ENCODE measurements at regions not wholly inside any gene's neighbourhood (a gene's known extent, or its start where the extent isn't known, plus 50 kb on each side); places are given as distances from the start of the nearest gene placed in this dataset.

DNA sequence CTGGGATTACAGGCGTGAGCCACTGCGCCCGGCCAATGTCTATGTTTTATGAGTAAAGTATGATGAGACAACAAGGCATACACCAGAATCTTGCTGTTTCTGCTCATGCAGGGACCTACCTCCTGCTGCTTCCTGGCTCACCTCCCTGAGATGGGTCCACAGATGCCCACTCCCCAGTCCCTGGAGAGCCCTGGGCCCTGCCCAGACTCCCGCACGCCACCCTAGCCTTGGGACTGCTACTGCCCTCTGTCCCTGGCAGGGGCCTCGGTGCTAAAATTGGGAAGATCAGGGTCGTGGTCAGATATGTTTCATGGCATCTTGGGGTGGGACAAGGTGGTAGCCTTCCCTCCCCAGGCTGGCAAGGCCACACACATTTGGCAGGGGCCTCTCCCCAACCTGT, 84.3 kb upstream of the BCOR start:
- Histone ChIP-seq H3K79me2 (ENCODE audit: insufficient read depth) (no peaks in the 10 kb centered on the region), H2AFZ (ENCODE audit: low read depth) (no peak overlapping the region), H3K4me1 (ENCODE audit: control insufficient read depth in 1 of 2, insufficient read depth in 2 of 2, low read depth in 1 of 2, low read length in 1 of 2) (no peaks in the 10 kb centered on the region; a peak in 1 of 4 replicates), H4K20me1 (ENCODE audit: insufficient read depth) (no peaks in the 10 kb centered on the region), H3K4me3 (ENCODE audit: low read depth in 2 of 2, low read length in 1 of 2) (no peak overlapping the region), H3K9me3 (no peaks in the 10 kb centered on the region), H3K9ac (no peak overlapping the region), H3F3A (replicated peaks; ENCODE audit: insufficient read depth) (no peaks in the 10 kb centered on the region), H3K27me3 (ENCODE audit: insufficient read depth) (no peaks in the 10 kb centered on the region), H3K4me2 (no peak overlapping the region), H3K9me2 (no peaks in the 10 kb centered on the region), H3K27ac (ENCODE audit: low read depth in 2 of 2, low read length in 1 of 2) (no peak overlapping the region), H3K36me3 (replicated peaks in 1 of 2; ENCODE audit: control insufficient read depth in 1 of 2, insufficient read depth in 2 of 2, low read length in 1 of 2) (no peaks in the 10 kb centered on the region)
- ChIA-PET POLR2A (no interaction called here), CTCF (no interaction called here)
- TF ChIP-seq, protein P1, sequence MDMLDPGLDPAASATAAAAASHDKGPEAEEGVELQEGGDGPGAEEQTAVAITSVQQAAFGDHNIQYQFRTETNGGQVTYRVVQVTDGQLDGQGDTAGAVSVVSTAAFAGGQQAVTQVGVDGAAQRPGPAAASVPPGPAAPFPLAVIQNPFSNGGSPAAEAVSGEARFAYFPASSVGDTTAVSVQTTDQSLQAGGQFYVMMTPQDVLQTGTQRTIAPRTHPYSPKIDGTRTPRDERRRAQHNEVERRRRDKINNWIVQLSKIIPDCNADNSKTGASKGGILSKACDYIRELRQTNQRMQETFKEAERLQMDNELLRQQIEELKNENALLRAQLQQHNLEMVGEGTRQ (IDR thresholded peaks at IDR 0.05; ENCODE audit: borderline replicate concordance, low read depth, low read length) = no peak
- 41% methylated on average over 6 of the region's 7 CpGs for WGBS (ENCODE audit: low lambda C conversion rate)
- no peak for DNase-seq

DNA sequence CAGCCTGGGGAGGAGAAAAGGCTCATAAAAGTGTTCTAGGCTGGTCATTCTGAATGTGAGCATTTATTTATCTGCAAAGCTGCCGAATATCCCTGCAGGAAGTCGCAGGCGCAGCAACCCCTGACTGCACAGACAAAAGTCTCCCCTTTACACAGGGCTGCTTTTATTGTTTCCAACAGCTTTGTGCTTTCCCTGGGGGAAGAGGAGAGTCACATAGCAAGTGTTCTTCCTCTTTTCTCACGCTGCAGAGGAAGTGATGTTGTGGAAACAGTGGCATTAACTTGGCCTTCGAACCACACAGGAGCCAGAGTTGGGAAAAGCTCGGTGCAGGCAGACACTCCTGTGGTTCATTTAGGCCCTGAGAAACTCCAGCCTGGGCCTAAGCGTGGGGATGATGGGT, 81.5 kb upstream of the BCOR start:
- Histone ChIP-seq H3K4me2 (no peak overlapping the region), H3K79me2 (ENCODE audit: insufficient read depth) (no peaks in the 10 kb centered on the region), H3K9ac (no peak overlapping the region), H3K27me3 (ENCODE audit: insufficient read depth) (no peaks in the 10 kb centered on the region; the same call in 1 of the 2 replicates), H3K36me3 (replicated peaks in 1 of 2; ENCODE audit: control insufficient read depth in 1 of 2, insufficient read depth in 2 of 2, low read length in 1 of 2) (no peaks in the 10 kb centered on the region), H3K4me1 (ENCODE audit: control insufficient read depth in 1 of 2, insufficient read depth in 2 of 2, low read depth in 1 of 2, low read length in 1 of 2) (peaks cover 0 to 4% of the 10 kb centered on the region in 2 experiments; a peak in 2 of 4 replicates), H4K20me1 (ENCODE audit: insufficient read depth) (no peaks in the 10 kb centered on the region), H3K27ac (ENCODE audit: low read depth in 2 of 2, low read length in 1 of 2) (no peak overlapping the region), H3K9me3 (no peaks in the 10 kb centered on the region), H3K4me3 (ENCODE audit: low read depth in 2 of 2, low read length in 1 of 2) (no peak overlapping the region), H3F3A (replicated peaks; ENCODE audit: insufficient read depth) (no peaks in the 10 kb centered on the region), H3K9me2 (no peaks in the 10 kb centered on the region), H2AFZ (ENCODE audit: low read depth) (no peak overlapping the region)
- no peak for DNase-seq
- ChIA-PET CTCF (interaction anchor here (0.8 kb wide), 1 partner anchor 66 kb away, joined by 3 read pairs; no protein-coding TSS in a partner anchor), POLR2A (no interaction called here)
- WGBS (ENCODE audit: low lambda C conversion rate) = 38% methylated on average over 6 of the region's 7 CpGs
- TF ChIP-seq FOSL2 (IDR thresholded peaks at IDR 0.05; ENCODE audit: borderline replicate concordance, low read depth) = no peak
- no peak for TF ChIP-seq EP300 (IDR thresholded peaks at IDR 0.05; ENCODE audit: borderline replicate concordance in 1 of 2, low read depth in 1 of 2, low read length in 1 of 2)
- TF ChIP-seq MXI1 (IDR thresholded peaks at IDR 0.05; ENCODE audit: low read depth, low read length) = no peak
- TF ChIP-seq, protein P2, sequence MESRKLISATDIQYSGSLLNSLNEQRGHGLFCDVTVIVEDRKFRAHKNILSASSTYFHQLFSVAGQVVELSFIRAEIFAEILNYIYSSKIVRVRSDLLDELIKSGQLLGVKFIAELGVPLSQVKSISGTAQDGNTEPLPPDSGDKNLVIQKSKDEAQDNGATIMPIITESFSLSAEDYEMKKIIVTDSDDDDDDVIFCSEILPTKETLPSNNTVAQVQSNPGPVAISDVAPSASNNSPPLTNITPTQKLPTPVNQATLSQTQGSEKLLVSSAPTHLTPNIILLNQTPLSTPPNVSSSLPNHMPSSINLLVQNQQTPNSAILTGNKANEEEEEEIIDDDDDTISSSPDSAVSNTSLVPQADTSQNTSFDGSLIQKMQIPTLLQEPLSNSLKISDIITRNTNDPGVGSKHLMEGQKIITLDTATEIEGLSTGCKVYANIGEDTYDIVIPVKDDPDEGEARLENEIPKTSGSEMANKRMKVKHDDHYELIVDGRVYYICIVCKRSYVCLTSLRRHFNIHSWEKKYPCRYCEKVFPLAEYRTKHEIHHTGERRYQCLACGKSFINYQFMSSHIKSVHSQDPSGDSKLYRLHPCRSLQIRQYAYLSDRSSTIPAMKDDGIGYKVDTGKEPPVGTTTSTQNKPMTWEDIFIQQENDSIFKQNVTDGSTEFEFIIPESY (IDR thresholded peaks at IDR 0.05; ENCODE audit: borderline replicate concordance, low read depth) = no peak
- TF ChIP-seq JUND (IDR thresholded peaks at IDR 0.05) = no peak
- TF ChIP-seq, protein P3, sequence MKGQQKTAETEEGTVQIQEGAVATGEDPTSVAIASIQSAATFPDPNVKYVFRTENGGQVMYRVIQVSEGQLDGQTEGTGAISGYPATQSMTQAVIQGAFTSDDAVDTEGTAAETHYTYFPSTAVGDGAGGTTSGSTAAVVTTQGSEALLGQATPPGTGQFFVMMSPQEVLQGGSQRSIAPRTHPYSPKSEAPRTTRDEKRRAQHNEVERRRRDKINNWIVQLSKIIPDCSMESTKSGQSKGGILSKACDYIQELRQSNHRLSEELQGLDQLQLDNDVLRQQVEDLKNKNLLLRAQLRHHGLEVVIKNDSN (IDR thresholded peaks at IDR 0.05; ENCODE audit: borderline replicate concordance, low read depth) = no peak

Measured in SK-N-SH (cell line).